Neural progenitor cell (in vitro differentiated cells): ENCODE measurements at regions not wholly inside any gene's neighbourhood (a gene's known extent, or its start where the extent isn't known, plus 50 kb on each side); places are given as distances from the start of the nearest gene placed in this dataset.

ENCODE experiments used
- DNase-seq: peaks from one replicate; pipeline ENCODE4 v3.0.0-alpha.2; 2016; ENCODE audit warnings: low spot score
- H2AFZ ChIP-seq: fragments of 200-600 bp; sonication (generic); replicated peaks from 2 replicates; pipeline ENCODE4 v1.6.1; 2016; ENCODE audit warnings: antibody characterized with exemption
- H3F3A ChIP-seq: fragments of 200-600 bp; sonication (generic); 2 replicates; pipeline ENCODE4 v1.6.1; 2016; ENCODE audit warnings: antibody characterized with exemption, low read depth
- H3K27ac ChIP-seq: fragments of 200-600 bp; sonication (generic); 2 replicates; pipeline ENCODE4 v1.5.1; 2016; ENCODE audit warnings: mild to moderate bottlenecking
- H3K27me3 ChIP-seq: fragments of 200-600 bp; sonication (generic); 2 replicates; pipeline ENCODE4 v1.6.1; 2016; ENCODE audit warnings: mild to moderate bottlenecking, moderate library complexity
- H3K36me3 ChIP-seq: fragments of 200-600 bp; sonication (generic); 2 replicates; pipeline ENCODE4 v1.5.1; 2016
- H3K4me1 ChIP-seq: fragments of 200-600 bp; sonication (generic); 2 replicates; pipeline ENCODE4 v1.6.1; 2016; ENCODE audit warnings: mixed run types
- H3K4me2 ChIP-seq: fragments of 200-600 bp; sonication (generic); 2 replicates; pipeline ENCODE4 v1.6.1; 2016
- H3K4me3 ChIP-seq: fragments of 200-600 bp; sonication (generic); 2 replicates; pipeline ENCODE4 v1.5.1; 2016
- H3K79me2 ChIP-seq: fragments of 200-600 bp; sonication (generic); 2 replicates; pipeline ENCODE4 v1.6.1; 2016; ENCODE audit warnings: low read depth
- H3K9ac ChIP-seq: fragments of 200-600 bp; sonication (generic); 2 replicates; pipeline ENCODE4 v1.6.1; 2016
- H3K9me3 ChIP-seq: fragments of 200-600 bp; sonication (generic); 2 replicates; pipeline ENCODE4 v1.5.1; 2016; ENCODE audit warnings: low read depth
- H4K20me1 ChIP-seq: fragments of 200-600 bp; sonication (generic); 2 replicates; pipeline ENCODE4 v1.6.1; 2016; ENCODE audit warnings: low read depth
- H3K27ac Mint-ChIP-seq: 3 replicates; pipeline ENCODE4 v1.8.0; 2021; ENCODE audit warnings: mixed read lengths
- H3K27me3 Mint-ChIP-seq: 2 replicates; pipeline ENCODE4 v1.8.0; 2022; ENCODE audit warnings: low read depth, mild to moderate bottlenecking, inconsistent platforms, moderate library complexity, mixed read lengths; ENCODE audit not compliant: insufficient read depth
- H3K36me3 Mint-ChIP-seq: 3 replicates; pipeline ENCODE4 v1.8.0; 2021; ENCODE audit warnings: mixed read lengths
- H3K4me1 Mint-ChIP-seq: 3 replicates; pipeline ENCODE4 v1.8.0; 2021; ENCODE audit warnings: mixed read lengths
- H3K4me3 Mint-ChIP-seq: 3 replicates; pipeline ENCODE4 v1.8.0; 2021; ENCODE audit warnings: mild to moderate bottlenecking, moderate library complexity, mixed read lengths
- H3K9me3 Mint-ChIP-seq: 3 replicates; pipeline ENCODE4 v1.8.0; 2020; ENCODE audit warnings: mixed read lengths
- EZH2 ChIP-seq: fragments of 200-600 bp; sonication (generic); IDR thresholded peaks from 2 replicates; pipeline ENCODE4 v1.6.1; 2017; ENCODE audit warnings: antibody characterized with exemption, mild to moderate bottlenecking, moderate library complexity
- EZH2phosphoT487 ChIP-seq: fragments of 200-600 bp; sonication (generic); IDR thresholded peaks from 2 replicates; pipeline ENCODE4 v1.6.1; 2017; ENCODE audit warnings: antibody characterized with exemption
- TF ChIP-seq, protein P1 (sequence below): fragments of 200-600 bp; sonication (generic); IDR thresholded peaks from 2 replicates; pipeline ENCODE4 v1.5.1; 2017; ENCODE audit warnings: antibody characterized with exemption, mild to moderate bottlenecking

DNA sequence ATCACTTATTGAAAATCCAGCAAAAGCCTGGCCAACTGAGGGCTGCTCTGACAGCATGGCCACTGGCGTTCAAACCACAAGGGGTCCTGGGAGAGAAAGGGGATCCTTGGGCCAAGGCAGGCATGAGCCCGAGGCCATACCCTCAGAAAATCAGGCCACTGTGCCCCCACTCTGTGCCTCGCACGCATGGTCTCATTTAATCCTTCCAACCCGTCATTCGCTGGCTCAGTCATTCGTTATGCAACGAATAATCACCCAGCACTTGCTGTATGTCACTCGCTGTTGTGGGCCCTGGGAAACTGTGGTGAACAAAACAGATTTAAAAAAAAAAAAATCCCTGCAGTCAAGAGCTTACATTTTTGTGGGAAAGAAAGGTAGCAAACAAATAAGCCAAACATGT, 112.7 kb downstream of the BCOR start:
- TF ChIP-seq, protein P1, sequence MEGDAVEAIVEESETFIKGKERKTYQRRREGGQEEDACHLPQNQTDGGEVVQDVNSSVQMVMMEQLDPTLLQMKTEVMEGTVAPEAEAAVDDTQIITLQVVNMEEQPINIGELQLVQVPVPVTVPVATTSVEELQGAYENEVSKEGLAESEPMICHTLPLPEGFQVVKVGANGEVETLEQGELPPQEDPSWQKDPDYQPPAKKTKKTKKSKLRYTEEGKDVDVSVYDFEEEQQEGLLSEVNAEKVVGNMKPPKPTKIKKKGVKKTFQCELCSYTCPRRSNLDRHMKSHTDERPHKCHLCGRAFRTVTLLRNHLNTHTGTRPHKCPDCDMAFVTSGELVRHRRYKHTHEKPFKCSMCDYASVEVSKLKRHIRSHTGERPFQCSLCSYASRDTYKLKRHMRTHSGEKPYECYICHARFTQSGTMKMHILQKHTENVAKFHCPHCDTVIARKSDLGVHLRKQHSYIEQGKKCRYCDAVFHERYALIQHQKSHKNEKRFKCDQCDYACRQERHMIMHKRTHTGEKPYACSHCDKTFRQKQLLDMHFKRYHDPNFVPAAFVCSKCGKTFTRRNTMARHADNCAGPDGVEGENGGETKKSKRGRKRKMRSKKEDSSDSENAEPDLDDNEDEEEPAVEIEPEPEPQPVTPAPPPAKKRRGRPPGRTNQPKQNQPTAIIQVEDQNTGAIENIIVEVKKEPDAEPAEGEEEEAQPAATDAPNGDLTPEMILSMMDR = no peak
- TF ChIP-seq EZH2 = no peak
- no peak for TF ChIP-seq EZH2phosphoT487
- H3F3A ChIP-seq = peaks cover 5% of the 10 kb centered on the region
- H3K9ac ChIP-seq = no peak overlapping the region
- H3K4me1 Mint-ChIP-seq = peaks cover 24% of the 10 kb centered on the region
- H4K20me1 ChIP-seq = no peaks in the 10 kb centered on the region
- H3K4me3 ChIP-seq = no peak overlapping the region
- no peaks in the 10 kb centered on the region for H3K9me3 ChIP-seq
- H2AFZ ChIP-seq = no peak overlapping the region
- H3K27ac ChIP-seq = no peak overlapping the region
- no peaks in the 10 kb centered on the region for H3K79me2 ChIP-seq
- no peaks in the 10 kb centered on the region for H3K36me3 Mint-ChIP-seq
- peaks cover 4% of the 10 kb centered on the region for H3K27me3 Mint-ChIP-seq
- peaks cover 14% of the 10 kb centered on the region for H3K4me1 ChIP-seq
- no peaks in the 10 kb centered on the region for H3K27me3 ChIP-seq
- H3K9me3 Mint-ChIP-seq = peaks cover 10% of the 10 kb centered on the region
- no peaks in the 10 kb centered on the region for H3K36me3 ChIP-seq
- H3K4me2 ChIP-seq = no peak overlapping the region
- no peak overlapping the region for H3K27ac Mint-ChIP-seq
- DNase-seq = no peak
- no peak overlapping the region for H3K4me3 Mint-ChIP-seq

DNA sequence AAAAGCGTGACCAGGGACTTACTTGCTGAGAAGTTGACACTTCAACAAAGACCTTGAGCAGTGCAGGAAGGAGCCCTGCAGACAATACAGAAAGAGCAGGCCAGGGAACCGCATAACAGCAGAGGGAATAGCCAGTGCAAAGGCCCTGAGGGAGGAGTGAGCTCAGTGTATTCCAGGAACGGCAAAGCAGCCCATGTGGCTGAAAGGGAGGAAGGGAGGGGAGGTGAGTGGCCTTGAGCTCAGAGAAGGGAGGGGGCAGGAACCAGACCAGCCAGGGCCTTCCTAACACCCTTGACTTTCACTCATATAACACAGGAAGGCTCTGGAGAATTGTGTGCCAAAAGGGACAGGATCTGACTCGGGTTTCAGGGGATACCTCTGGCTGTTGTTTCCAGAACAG, 112.2 kb downstream of the BCOR start:
- H3K9me3 Mint-ChIP-seq = peaks cover 9% of the 10 kb centered on the region
- no peak overlapping the region for H3K4me3 Mint-ChIP-seq
- Histone ChIP-seq H3K9me3 (no peaks in the 10 kb centered on the region), H3K4me1 (peaks cover 13% of the 10 kb centered on the region), H3K27ac (no peak overlapping the region), H3K4me3 (no peak overlapping the region), H3K4me2 (no peak overlapping the region), H3K79me2 (no peaks in the 10 kb centered on the region), H3K27me3 (no peaks in the 10 kb centered on the region), H3K36me3 (no peaks in the 10 kb centered on the region), H4K20me1 (no peaks in the 10 kb centered on the region), H2AFZ (no peak overlapping the region), H3F3A (peaks cover 2% of the 10 kb centered on the region), H3K9ac (no peak overlapping the region)
- H3K27ac Mint-ChIP-seq = no peak overlapping the region
- no peaks in the 10 kb centered on the region for H3K36me3 Mint-ChIP-seq
- H3K27me3 Mint-ChIP-seq = peaks cover 4% of the 10 kb centered on the region
- peaks cover 23% of the 10 kb centered on the region for H3K4me1 Mint-ChIP-seq
- no peak for DNase-seq
- TF ChIP-seq, protein P1 = no peak
- no peak for TF ChIP-seq EZH2phosphoT487
- no peak for TF ChIP-seq EZH2

DNA sequence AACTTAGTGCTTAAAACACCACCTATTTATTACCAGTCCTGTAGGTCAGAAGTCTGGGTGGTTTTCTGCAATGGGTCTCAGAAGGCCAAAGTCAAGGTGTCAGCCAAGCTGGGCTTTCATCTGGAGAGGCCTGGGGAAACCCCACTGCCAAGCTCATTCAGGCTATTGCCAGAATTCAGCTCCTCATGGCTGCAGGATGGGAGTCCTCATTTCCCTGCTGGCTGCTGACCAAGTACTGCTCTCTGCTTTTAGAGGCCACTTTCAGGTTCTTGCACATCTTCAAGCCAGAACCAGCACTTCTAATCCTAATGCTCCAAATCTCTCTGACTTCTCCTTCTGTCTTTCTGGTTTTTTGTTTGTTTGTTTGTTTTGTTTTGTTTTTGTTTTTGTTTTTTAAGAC, 109.3 kb downstream of the BCOR start:
- Histone ChIP-seq H3K27ac (no peak overlapping the region), H3K36me3 (no peaks in the 10 kb centered on the region), H3K4me2 (no peak overlapping the region), H3K4me1 (peaks cover 20% of the 10 kb centered on the region), H3K4me3 (no peak overlapping the region), H3K9me3 (no peaks in the 10 kb centered on the region), H3K79me2 (no peaks in the 10 kb centered on the region), H2AFZ (no peak overlapping the region), H3K27me3 (no peaks in the 10 kb centered on the region), H3K9ac (no peak overlapping the region), H3F3A (peaks cover 14% of the 10 kb centered on the region), H4K20me1 (no peaks in the 10 kb centered on the region)
- no peak for DNase-seq
- no peak overlapping the region for H3K4me3 Mint-ChIP-seq
- peaks cover 2% of the 10 kb centered on the region for H3K27me3 Mint-ChIP-seq
- H3K9me3 Mint-ChIP-seq = no peaks in the 10 kb centered on the region
- H3K27ac Mint-ChIP-seq = no peak overlapping the region
- H3K36me3 Mint-ChIP-seq = no peaks in the 10 kb centered on the region
- peaks cover 25% of the 10 kb centered on the region for H3K4me1 Mint-ChIP-seq
- TF ChIP-seq EZH2phosphoT487 = no peak
- TF ChIP-seq, protein P1 = no peak
